ENCODE measurements at regions not wholly inside any gene's neighbourhood (a gene's known extent, or its start where the extent isn't known, plus 50 kb on each side); places are given as distances from the start of the nearest gene placed in this dataset.

DNA sequence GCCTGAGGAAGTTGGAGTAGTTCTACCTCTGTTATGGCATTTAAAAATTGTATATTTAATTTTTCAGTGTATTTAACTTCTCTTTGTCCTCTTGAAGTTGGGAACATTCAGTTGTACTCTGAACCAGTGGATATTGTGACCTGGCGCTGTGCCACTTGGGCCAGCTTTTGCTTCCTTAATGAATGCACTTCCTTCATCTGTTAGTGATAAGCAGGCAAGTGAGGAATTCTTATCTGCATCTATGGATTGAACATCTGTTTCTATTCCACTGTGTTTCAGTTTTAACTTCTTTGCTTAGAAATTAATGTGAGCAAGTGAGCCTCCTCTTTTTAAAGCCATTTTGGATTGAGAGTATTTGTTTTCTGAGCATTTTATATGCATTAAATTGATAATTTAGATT is 128.3 kb downstream of the UCHL1 start:
- H2AFZ ChIP-seq (ENCODE audit: low read length) = no peak overlapping the region
- no peaks in the 10 kb centered on the region for H3K4me1 ChIP-seq (ENCODE audit: insufficient read depth, low read length)
- no peak for TF ChIP-seq CTCF (IDR thresholded peaks at IDR 0.05; ENCODE audit: extremely low read depth, low read depth, low read length)
- H3K27ac ChIP-seq (ENCODE audit: low read depth, low read length) = no peak overlapping the region
- no peak for DNase-seq (ENCODE audit: insufficient read length, low spot score, missing footprints)
- H3K4me3 ChIP-seq (ENCODE audit: insufficient read depth, low read length) = no peak overlapping the region
- no peak overlapping the region for H3K4me2 ChIP-seq (ENCODE audit: insufficient read depth, low read length)
- H3K36me3 ChIP-seq (ENCODE audit: insufficient read depth, low read length) = no peaks in the 10 kb centered on the region
- H4K20me1 ChIP-seq (ENCODE audit: insufficient read depth, low read length) = no peaks in the 10 kb centered on the region
- no peaks in the 10 kb centered on the region for H3K79me2 ChIP-seq (ENCODE audit: insufficient read depth, low read length)
- H3K27me3 ChIP-seq (ENCODE audit: insufficient read depth, low read length) = no peaks in the 10 kb centered on the region
- H3K9me3 ChIP-seq (ENCODE audit: low read depth, low read length) = no peaks in the 10 kb centered on the region

DNA sequence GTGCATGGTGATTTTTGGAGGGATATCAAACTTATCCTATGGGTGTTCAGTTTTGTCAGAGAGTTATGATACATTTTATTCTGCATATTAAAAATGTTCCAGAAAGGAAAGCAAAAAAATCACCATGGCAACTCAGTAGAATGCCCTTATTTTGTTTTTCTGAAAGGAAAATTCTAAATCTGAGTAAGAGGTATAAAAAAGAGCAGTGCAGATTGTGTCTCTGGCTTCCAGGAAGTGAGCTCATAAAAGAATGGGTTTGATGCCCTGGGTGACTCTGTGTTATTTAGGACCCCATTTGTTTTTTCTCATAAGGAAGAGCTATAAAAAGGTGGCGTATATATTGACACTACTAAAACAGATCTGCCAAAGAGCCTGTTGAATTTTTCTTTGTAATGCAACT is 128.8 kb downstream of the UCHL1 start:
- Histone ChIP-seq H3K27me3 (ENCODE audit: insufficient read depth, low read length) (no peaks in the 10 kb centered on the region), H3K4me2 (ENCODE audit: insufficient read depth, low read length) (no peak overlapping the region), H3K9me3 (ENCODE audit: low read depth, low read length) (no peaks in the 10 kb centered on the region), H3K4me3 (ENCODE audit: insufficient read depth, low read length) (no peak overlapping the region), H3K27ac (ENCODE audit: low read depth, low read length) (no peak overlapping the region), H3K36me3 (ENCODE audit: insufficient read depth, low read length) (no peaks in the 10 kb centered on the region), H3K4me1 (ENCODE audit: insufficient read depth, low read length) (no peaks in the 10 kb centered on the region), H2AFZ (ENCODE audit: low read length) (no peak overlapping the region), H3K79me2 (ENCODE audit: insufficient read depth, low read length) (no peaks in the 10 kb centered on the region), H4K20me1 (ENCODE audit: insufficient read depth, low read length) (no peaks in the 10 kb centered on the region)
- no peak for TF ChIP-seq CTCF (IDR thresholded peaks at IDR 0.05; ENCODE audit: extremely low read depth, low read depth, low read length)
- DNase-seq (ENCODE audit: insufficient read length, low spot score, missing footprints) = no peak

GRCh38 chr4:41388080-41388479 is 131.4 kb downstream of the UCHL1 start:
- no peak for DNase-seq (ENCODE audit: insufficient read length, low spot score, missing footprints)
- no peak for TF ChIP-seq CTCF (IDR thresholded peaks at IDR 0.05; ENCODE audit: extremely low read depth, low read depth, low read length)
- Histone ChIP-seq H3K4me3 (ENCODE audit: insufficient read depth, low read length) (no peak overlapping the region), H3K4me2 (ENCODE audit: insufficient read depth, low read length) (no peak overlapping the region), H2AFZ (ENCODE audit: low read length) (no peak overlapping the region), H3K79me2 (ENCODE audit: insufficient read depth, low read length) (no peaks in the 10 kb centered on the region), H3K4me1 (ENCODE audit: insufficient read depth, low read length) (no peaks in the 10 kb centered on the region), H4K20me1 (ENCODE audit: insufficient read depth, low read length) (no peaks in the 10 kb centered on the region), H3K36me3 (ENCODE audit: insufficient read depth, low read length) (no peaks in the 10 kb centered on the region), H3K9me3 (ENCODE audit: low read depth, low read length) (no peaks in the 10 kb centered on the region), H3K27ac (ENCODE audit: low read depth, low read length) (no peak overlapping the region), H3K27me3 (ENCODE audit: insufficient read depth, low read length) (no peaks in the 10 kb centered on the region)

DNA sequence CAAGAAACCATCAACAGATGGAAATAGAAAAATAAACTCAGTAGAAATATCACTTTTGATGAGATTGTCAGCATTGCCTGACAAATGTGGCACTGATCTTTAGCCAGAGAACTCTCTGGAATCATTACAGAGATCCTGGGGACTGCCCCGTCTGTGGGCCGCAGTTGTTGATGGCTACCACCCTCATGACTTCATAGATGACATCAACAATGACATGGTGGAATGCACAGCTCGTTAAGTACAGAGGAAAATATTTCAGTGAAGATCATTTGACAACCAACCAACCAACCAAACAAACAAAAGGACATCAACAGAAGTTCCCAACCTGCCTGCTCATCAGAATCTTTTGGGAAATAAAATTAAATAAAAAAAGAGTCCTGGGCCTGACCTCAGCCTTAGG is 132.6 kb downstream of the UCHL1 start:
- Histone ChIP-seq H4K20me1 (ENCODE audit: insufficient read depth, low read length) (no peaks in the 10 kb centered on the region), H3K4me3 (ENCODE audit: insufficient read depth, low read length) (no peak overlapping the region), H3K36me3 (ENCODE audit: insufficient read depth, low read length) (no peaks in the 10 kb centered on the region), H3K27me3 (ENCODE audit: insufficient read depth, low read length) (no peaks in the 10 kb centered on the region), H3K4me2 (ENCODE audit: insufficient read depth, low read length) (no peak overlapping the region), H3K79me2 (ENCODE audit: insufficient read depth, low read length) (no peaks in the 10 kb centered on the region), H3K9me3 (ENCODE audit: low read depth, low read length) (no peaks in the 10 kb centered on the region), H3K27ac (ENCODE audit: low read depth, low read length) (no peak overlapping the region), H3K4me1 (ENCODE audit: insufficient read depth, low read length) (no peaks in the 10 kb centered on the region), H2AFZ (ENCODE audit: low read length) (no peak overlapping the region)
- no peak for TF ChIP-seq CTCF (IDR thresholded peaks at IDR 0.05; ENCODE audit: extremely low read depth, low read depth, low read length)
- DNase-seq (ENCODE audit: insufficient read length, low spot score, missing footprints) = no peak

Data from osteoblast (primary cell).